Middle frontal gyrus (tissue), 1 donor: ENCODE measurements at regions not wholly inside any gene's neighbourhood (a gene's known extent, or its start where the extent isn't known, plus 50 kb on each side); places are given as distances from the start of the nearest gene placed in this dataset.
"Not testable (repeated sequence)": the region's sequence is repeated elsewhere in the genome, so short reads cannot be mapped to it uniquely, and the experiment has no call there.

ENCODE experiments used
- DNase-seq: peaks from one replicate; pipeline ENCODE4 v3.0.0-alpha.2; 2015; ENCODE audit warnings: low spot score; ENCODE audit errors: extremely low spot score

GRCh38 chr13:26896986-26897668 is 136.5 kb upstream of the GPR12 start:
- DNase-seq: no peak

- no peak for DNase-seq
These were observed 135.4 kb upstream of the GPR12 start for GRCh38 chr13:26895808-26896466.

GRCh38 chr13:26895081-26895807 is 134.7 kb upstream of the GPR12 start:
- no peak for DNase-seq

- no peak for DNase-seq
These were observed 128.0 kb upstream of the GPR12 start for GRCh38 chr13:26888632-26889031.

- DNase-seq: no peak
These were observed 127.0 kb upstream of the GPR12 start for GRCh38 chr13:26887594-26887993.

GRCh38 chr13:26883613-26884257 is 123.1 kb upstream of the GPR12 start:
- no peak for DNase-seq

GRCh38 chr13:26882731-26883130 is 122.1 kb upstream of the GPR12 start:
- no peak for DNase-seq

GRCh38 chr13:26881154-26881553 is 120.6 kb upstream of the GPR12 start:
- DNase-seq: no peak

GRCh38 chr13:26880735-26881134 is 120.1 kb upstream of the GPR12 start:
- DNase-seq: no peak

- DNase-seq: no peak
These were observed 117.9 kb upstream of the GPR12 start for GRCh38 chr13:26878438-26878837.

- DNase-seq: no peak
These were observed 112.8 kb upstream of the GPR12 start for GRCh38 chr13:26873386-26873698.

GRCh38 chr13:26872525-26873385 is 112.2 kb upstream of the GPR12 start:
- peak; percentile 49 for DNase-seq

- DNase-seq: no peak
These were observed 107.0 kb upstream of the GPR12 start for GRCh38 chr13:26867451-26868091.

GRCh38 chr13:26864576-26864975 is 104.0 kb upstream of the GPR12 start:
- no peak for DNase-seq

- DNase-seq: no peak
These were observed 101.4 kb upstream of the GPR12 start for GRCh38 chr13:26861941-26862340.

GRCh38 chr13:26855921-26856320 is 95.3 kb upstream of the GPR12 start:
- peak; percentile 27 for DNase-seq

GRCh38 chr13:26855071-26855470 is 94.5 kb upstream of the GPR12 start:
- DNase-seq: peak; percentile 32

- no peak for DNase-seq
These were observed 92.7 kb upstream of the GPR12 start for GRCh38 chr13:26853323-26853722.

GRCh38 chr13:26847281-26847680 is 86.7 kb upstream of the GPR12 start:
- no peak for DNase-seq

GRCh38 chr13:26845063-26845462 is 84.5 kb upstream of the GPR12 start:
- not testable (repeated sequence) for DNase-seq

- no peak for DNase-seq
These were observed 79.1 kb upstream of the GPR12 start for GRCh38 chr13:26839682-26840081.
